AG04450 (cell line): ENCODE measurements at regions not wholly inside any gene's neighbourhood (a gene's known extent, or its start where the extent isn't known, plus 50 kb on each side); places are given as distances from the start of the nearest gene placed in this dataset.

Experiments
- CTCF ChIA-PET: fragments of 300-600, 350-600 bp; formaldehyde crosslinking; extraction: SDS; loops from one replicate; lab custom pipeline; 2022; ENCODE audit warnings: antibody characterized with exemption, inconsistent platforms; lab: Charles Lee
- POLR2A ChIA-PET: fragments of 350-600 bp; formaldehyde crosslinking; extraction: SDS; loops from one replicate; lab custom pipeline; 2021; ENCODE audit warnings: antibody characterized with exemption, inconsistent platforms; lab: Yijun Ruan, JAX
- DNase-seq: peaks from one replicate; pipeline ENCODE4 v3.0.0-alpha.2; 2011; ENCODE audit warnings: low read depth, low spot score
- H3K27ac ChIP-seq: one replicate; pipeline ENCODE4 v1.5.1; 2012; ENCODE audit warnings: low read depth, low read length, control low read depth
- H3K27me3 ChIP-seq: one replicate; pipeline ENCODE4 v1.6.0; 2012; ENCODE audit warnings: low read length; ENCODE audit not compliant: control insufficient read depth, insufficient read depth
- H3K4me3 ChIP-seq: 2 replicates; pipeline ENCODE4 v1.5.1; 2011; ENCODE audit warnings: mild to moderate bottlenecking, low read depth, low read length, control low read depth
- H3K9me3 ChIP-seq: 2 replicates; pipeline ENCODE4 v1.5.1; 2012; ENCODE audit warnings: low read length; ENCODE audit not compliant: control insufficient read depth, insufficient read depth
- TF ChIP-seq, protein P1 (sequence below): IDR thresholded peaks from 2 replicates; pipeline ENCODE4 v1.5.1; 2011; ENCODE audit warnings: low read depth, low read length, control low read depth, inconsistent platforms

DNA sequence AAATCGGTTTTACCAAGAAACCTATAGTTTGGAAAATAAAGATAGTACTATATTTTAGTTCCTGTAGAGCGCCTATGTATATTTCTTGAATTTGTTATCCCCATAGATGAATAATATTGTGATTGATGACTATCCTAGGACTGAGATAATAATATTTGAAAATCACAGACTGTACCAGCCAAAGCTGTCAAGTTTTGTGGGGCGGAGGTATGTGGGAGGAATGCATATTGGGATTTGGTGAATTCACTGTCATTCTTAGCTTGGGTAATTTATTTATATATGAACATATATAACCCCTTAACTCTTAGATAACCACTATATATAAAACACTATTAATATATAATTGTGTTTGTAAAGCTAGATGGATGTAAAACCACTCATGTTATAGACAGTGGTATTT is 205.5 kb upstream of the ARSJ start:
- no peak overlapping the region for H3K4me3 ChIP-seq
- TF ChIP-seq, protein P1, sequence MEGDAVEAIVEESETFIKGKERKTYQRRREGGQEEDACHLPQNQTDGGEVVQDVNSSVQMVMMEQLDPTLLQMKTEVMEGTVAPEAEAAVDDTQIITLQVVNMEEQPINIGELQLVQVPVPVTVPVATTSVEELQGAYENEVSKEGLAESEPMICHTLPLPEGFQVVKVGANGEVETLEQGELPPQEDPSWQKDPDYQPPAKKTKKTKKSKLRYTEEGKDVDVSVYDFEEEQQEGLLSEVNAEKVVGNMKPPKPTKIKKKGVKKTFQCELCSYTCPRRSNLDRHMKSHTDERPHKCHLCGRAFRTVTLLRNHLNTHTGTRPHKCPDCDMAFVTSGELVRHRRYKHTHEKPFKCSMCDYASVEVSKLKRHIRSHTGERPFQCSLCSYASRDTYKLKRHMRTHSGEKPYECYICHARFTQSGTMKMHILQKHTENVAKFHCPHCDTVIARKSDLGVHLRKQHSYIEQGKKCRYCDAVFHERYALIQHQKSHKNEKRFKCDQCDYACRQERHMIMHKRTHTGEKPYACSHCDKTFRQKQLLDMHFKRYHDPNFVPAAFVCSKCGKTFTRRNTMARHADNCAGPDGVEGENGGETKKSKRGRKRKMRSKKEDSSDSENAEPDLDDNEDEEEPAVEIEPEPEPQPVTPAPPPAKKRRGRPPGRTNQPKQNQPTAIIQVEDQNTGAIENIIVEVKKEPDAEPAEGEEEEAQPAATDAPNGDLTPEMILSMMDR, result no peak
- H3K27ac ChIP-seq, result no peak overlapping the region
- peaks cover 7% of the 10 kb centered on the region; the same call in 1 of the 2 replicates for H3K9me3 ChIP-seq
- DNase-seq, result no peak
- POLR2A ChIA-PET, result no interaction called here
- no peaks in the 10 kb centered on the region for H3K27me3 ChIP-seq
- CTCF ChIA-PET, result no interaction called here

DNA sequence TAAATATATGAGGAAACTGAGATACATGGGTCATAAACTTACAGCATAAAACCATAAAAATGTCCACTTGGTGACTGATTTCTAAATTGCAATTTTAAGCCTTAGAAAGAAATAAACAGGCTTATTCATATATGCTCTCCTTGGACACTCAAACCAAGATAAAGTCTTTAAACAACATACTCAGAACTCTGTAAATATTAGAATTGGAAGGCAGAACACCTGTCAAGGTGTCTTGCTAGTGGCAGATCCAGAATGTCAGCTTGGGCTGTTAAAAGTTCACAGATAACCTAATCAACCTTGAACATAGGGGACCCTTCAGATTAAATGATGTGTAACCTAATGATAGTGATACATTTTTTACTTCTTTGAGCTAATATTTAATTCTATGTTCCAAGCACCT is 208.1 kb upstream of the ARSJ start:
- CTCF ChIA-PET, result no interaction called here
- no peak for DNase-seq
- TF ChIP-seq, protein P1, result no peak
- POLR2A ChIA-PET, result no interaction called here
- H3K27me3 ChIP-seq, result no peaks in the 10 kb centered on the region
- H3K27ac ChIP-seq, result no peak overlapping the region
- H3K9me3 ChIP-seq, result peaks cover 7% of the 10 kb centered on the region; the same call in 1 of the 2 replicates
- H3K4me3 ChIP-seq, result no peak overlapping the region

DNA sequence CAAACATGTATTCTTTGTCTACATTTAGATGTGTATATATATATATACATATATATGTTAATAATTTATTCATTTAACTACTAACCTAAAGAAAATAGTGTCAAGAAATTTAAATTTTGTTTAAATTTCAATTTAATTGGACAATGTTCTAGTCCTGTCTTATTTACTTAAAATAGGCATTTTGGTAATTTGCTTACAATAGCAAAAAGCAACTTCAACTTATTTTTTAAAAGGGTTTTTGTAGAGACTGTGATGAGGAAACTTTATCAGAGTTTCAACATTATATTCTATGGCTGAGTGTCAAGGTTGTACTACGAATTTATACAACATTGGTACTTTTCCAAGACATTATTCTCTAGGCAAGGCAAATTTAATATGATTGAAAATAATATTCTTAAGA is 212.0 kb upstream of the ARSJ start:
- Histone ChIP-seq H3K27ac (no peak overlapping the region), H3K27me3 (no peaks in the 10 kb centered on the region), H3K9me3 (no peaks in the 10 kb centered on the region), H3K4me3 (no peak overlapping the region)
- TF ChIP-seq, protein P1, result no peak
- DNase-seq, result no peak
- CTCF ChIA-PET, result no interaction called here
- POLR2A ChIA-PET, result no interaction called here

DNA sequence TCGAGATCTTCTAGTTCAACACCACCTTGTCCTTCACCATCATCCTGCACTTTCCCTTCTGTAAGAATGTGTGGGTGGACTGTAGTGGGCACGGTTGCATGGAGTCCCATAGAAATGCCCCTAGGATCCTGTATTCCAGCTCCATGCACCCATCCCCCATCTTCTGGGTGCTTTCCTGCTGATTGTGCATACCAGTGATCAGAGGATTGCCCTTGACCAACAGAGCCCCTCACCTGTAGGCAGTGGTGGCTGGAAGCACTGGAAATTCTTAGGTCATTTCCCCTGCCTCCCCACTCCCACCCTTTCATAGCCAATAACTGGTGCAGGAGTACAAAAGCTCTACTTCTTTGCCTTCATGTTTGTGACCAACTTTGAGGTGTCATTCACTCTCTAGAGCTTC is 213.4 kb upstream of the ARSJ start:
- POLR2A ChIA-PET, result no interaction called here
- Histone ChIP-seq H3K27ac (no peak overlapping the region), H3K27me3 (no peaks in the 10 kb centered on the region), H3K9me3 (no peaks in the 10 kb centered on the region), H3K4me3 (no peak overlapping the region)
- TF ChIP-seq, protein P1, result no peak
- CTCF ChIA-PET, result interaction anchor here (1.9 kb wide), 1 partner anchor 12 kb away, joined by 9 read pairs; no protein-coding TSS in a partner anchor
- no peak for DNase-seq

DNA sequence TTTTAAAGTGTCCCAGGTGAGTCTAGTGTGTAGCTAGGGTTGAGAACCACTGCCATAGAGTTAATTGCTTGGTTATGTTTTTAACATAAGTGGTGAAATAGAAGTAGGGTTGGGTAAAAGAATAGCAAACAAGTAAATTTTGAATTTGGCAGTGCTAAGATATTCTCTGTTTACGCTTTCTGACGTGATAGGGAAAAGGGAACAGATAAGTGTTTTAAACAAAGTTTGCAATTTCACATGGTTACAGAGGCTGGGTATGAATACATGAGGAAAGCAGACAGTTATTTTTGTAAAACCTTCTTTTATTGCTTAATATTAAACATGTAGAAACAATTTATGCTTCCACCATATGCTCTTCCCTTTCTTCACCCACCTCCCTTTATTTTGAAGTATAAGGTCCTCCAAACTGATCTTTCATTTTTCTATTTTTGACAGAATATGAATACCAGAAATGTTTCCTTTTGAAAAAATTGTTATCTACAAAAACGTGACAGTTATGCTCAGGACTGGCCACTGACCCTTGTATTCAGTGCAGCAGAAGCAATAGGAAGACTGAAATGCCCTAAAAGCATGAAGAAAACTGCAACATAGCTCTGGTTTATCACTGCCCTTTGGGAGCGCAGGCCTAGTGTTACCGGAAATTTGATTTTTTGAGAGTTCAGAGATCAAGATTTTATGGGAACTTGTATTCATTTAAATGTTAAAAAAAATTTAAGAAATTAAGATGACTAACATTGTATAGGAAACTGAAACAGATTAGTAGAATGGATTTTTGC is 214.4 kb upstream of the ARSJ start:
- CTCF ChIA-PET, result interaction anchor here (1.9 kb wide), 1 partner anchor 13 kb away, joined by 9 read pairs; no protein-coding TSS in a partner anchor
- no peaks in the 10 kb centered on the region for H3K27me3 ChIP-seq

More for the DNA sequence above, 214.4 kb upstream of the ARSJ start:
- H3K27ac ChIP-seq, result no peak overlapping the region
- POLR2A ChIA-PET, result no interaction called here
- DNase-seq, result no peak
- no peaks in the 10 kb centered on the region for H3K9me3 ChIP-seq
- H3K4me3 ChIP-seq, result no peak overlapping the region
- TF ChIP-seq, protein P1, result no peak
